ENCODE measurements at regions not wholly inside any gene's neighbourhood (a gene's known extent, or its start where the extent isn't known, plus 50 kb on each side); places are given as distances from the start of the nearest gene placed in this dataset.

GRCh38 chr10:83165265-83165664, 974.0 kb upstream of the GHITM start:
- DNase-seq, result no peak

GRCh38 chr10:83166344-83166743, 973.0 kb upstream of the GHITM start:
- no peak for DNase-seq

- no peak for DNase-seq
Measured at GRCh38 chr10:83167081-83167480, 972.2 kb upstream of the GHITM start.

- DNase-seq, result no peak
Measured at GRCh38 chr10:83176901-83177300, 962.4 kb upstream of the GHITM start.

GRCh38 chr10:83178526-83178925, 960.8 kb upstream of the GHITM start:
- no peak for DNase-seq

- DNase-seq, result no peak
Measured at GRCh38 chr10:83179371-83179770, 959.9 kb upstream of the GHITM start.

GRCh38 chr10:83182076-83182475, 957.2 kb upstream of the GHITM start:
- no peak for DNase-seq

- no peak for DNase-seq
Measured at GRCh38 chr10:83184641-83185040, 954.7 kb upstream of the GHITM start.

GRCh38 chr10:83190614-83191013, 948.7 kb upstream of the GHITM start:
- DNase-seq, result no peak

- no peak for DNase-seq
Measured at GRCh38 chr10:83193026-83193425, 946.3 kb upstream of the GHITM start.

- no peak for DNase-seq
Measured at GRCh38 chr10:83195021-83195420, 944.3 kb upstream of the GHITM start.

GRCh38 chr10:83199374-83199773, 939.9 kb upstream of the GHITM start:
- DNase-seq, result no peak

- no peak for DNase-seq
Measured at GRCh38 chr10:83205861-83206260, 933.4 kb upstream of the GHITM start.

- DNase-seq, result no peak
Measured at GRCh38 chr10:83212632-83213334, 926.5 kb upstream of the GHITM start.

- DNase-seq, result no peak
Measured at GRCh38 chr10:83214136-83214535, 925.2 kb upstream of the GHITM start.

- no peak for DNase-seq
Measured at GRCh38 chr10:83218205-83218604, 921.1 kb upstream of the GHITM start.

- no peak for DNase-seq
Measured at GRCh38 chr10:83222300-83222699, 917.0 kb upstream of the GHITM start.

GRCh38 chr10:83222832-83223742, 916.2 kb upstream of the GHITM start:
- no peak for DNase-seq

- no peak for DNase-seq
Measured at GRCh38 chr10:83225781-83226180, 913.5 kb upstream of the GHITM start.

GRCh38 chr10:83229991-83230390, 909.3 kb upstream of the GHITM start:
- DNase-seq, result no peak

- DNase-seq, result no peak
Measured at GRCh38 chr10:83233691-83234090, 905.6 kb upstream of the GHITM start.

- DNase-seq, result no peak
Measured at GRCh38 chr10:83248106-83248631, 891.1 kb upstream of the GHITM start.

GRCh38 chr10:83250396-83250795, 888.9 kb upstream of the GHITM start:
- DNase-seq, result no peak

- DNase-seq, result no peak
Measured at GRCh38 chr10:83252169-83252568, 887.1 kb upstream of the GHITM start.

All from T-helper 2 cell (primary cell).